GM19023 (cell line): ENCODE measurements at regions not wholly inside any gene's neighbourhood (a gene's known extent, or its start where the extent isn't known, plus 50 kb on each side); places are given as distances from the start of the nearest gene placed in this dataset.
"Not testable (repeated sequence)": the region's sequence is repeated elsewhere in the genome, so short reads cannot be mapped to it uniquely, and the experiment has no call there.

Source experiments
- ATAC-seq: cut with Tn5 transposase; IDR thresholded peaks from one replicate; pipeline ENCODE4 v1.9.1; 2021; ENCODE audit warnings: mild to moderate bottlenecking, moderate library complexity; ENCODE audit not compliant: unreplicated experiment

GRCh38 chr5:88092958-88093605, 175.6 kb downstream of the TMEM161B start:
- ATAC-seq: no peak

- no peak for ATAC-seq
Measured at GRCh38 chr5:88092358-88092757, 176.3 kb downstream of the TMEM161B start.

DNA sequence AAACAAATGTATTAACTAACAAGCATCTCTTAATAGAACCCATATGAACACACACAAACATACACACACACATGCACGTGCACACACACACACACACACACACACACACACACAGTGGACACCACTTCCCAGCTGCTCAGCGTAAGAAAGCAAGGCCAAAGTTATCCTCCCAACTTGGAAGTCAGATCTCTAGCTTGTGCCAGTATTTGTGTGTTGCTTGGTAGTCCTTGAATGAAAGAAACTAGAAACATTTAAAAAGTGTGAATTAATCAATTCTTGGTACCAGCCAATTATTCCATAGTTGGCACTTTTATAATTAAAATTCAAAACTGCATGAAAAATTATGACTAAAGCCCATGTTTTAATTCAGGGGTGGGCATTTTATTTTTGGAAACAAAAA, 178.1 kb downstream of the TMEM161B start:
- no peak for ATAC-seq

- ATAC-seq: no peak
Measured at GRCh38 chr5:88089719-88090390, 178.8 kb downstream of the TMEM161B start.

DNA sequence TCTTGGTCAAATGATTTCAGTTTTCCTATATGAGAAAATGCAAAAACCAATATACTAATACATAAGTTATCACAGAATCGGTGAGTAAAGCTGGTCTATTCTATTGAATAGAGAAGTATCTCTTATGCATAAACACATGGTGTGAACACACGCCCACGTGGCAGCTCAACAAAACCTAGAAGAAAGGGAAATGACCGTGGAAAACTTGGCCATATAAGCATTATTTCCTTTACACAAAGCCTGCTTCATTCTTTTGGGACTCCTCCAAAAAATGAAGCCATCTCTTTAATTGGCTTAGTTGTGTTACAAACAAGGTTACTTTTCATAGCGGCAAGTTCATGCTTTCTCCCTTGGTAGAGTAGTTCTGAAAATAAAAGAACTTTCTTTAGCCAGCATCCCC, 183.2 kb downstream of the TMEM161B start:
- ATAC-seq: no peak

- no peak for ATAC-seq
Measured at GRCh38 chr5:88081877-88082276, 186.8 kb downstream of the TMEM161B start.

DNA sequence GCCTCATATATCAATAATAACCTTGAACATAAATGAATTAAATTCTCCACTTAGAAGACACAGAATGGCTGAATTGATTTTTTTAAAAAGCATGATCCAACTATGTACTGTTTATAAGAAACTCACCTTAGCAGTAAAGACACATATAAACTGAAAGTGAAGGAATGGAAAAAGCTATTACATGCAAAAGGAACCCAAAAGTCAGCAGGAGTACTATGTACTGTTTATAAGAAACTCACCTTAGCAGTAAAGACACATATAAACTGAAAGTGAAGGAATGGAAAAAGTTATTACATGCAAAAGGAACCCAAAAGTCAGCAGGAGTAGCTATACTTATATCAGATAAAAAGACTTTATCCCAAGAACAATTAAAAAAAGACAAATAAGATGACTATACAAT, 204.8 kb downstream of the TMEM161B start:
- ATAC-seq: no peak

GRCh38 chr5:88060194-88060593, 208.5 kb downstream of the TMEM161B start:
- no peak for ATAC-seq

- no peak for ATAC-seq
Measured at GRCh38 chr5:88058625-88059024, 210.0 kb downstream of the TMEM161B start.

DNA sequence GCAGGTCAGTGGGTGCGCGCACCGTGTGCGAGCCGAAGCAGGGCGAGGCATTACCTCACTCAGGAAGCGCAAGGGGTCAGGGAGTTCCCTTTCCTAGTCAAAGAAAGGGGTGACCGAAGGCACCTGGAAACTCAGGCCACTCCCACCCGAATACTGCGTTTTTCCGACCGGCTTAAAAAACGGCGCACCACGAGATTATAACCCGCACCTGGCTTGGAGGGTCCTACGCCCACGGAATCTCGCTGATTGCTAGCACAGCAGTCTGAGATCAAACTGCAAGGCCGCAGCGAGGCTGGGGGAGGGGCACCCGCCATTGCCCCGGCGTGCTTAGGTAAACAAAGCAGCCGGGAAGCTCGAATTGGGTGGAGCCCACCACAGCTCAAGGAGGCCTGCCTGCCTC, 216.2 kb downstream of the TMEM161B start:
- ATAC-seq: not testable (repeated sequence)

- no peak for ATAC-seq
Measured at GRCh38 chr5:88051148-88051547, 217.5 kb downstream of the TMEM161B start.

DNA sequence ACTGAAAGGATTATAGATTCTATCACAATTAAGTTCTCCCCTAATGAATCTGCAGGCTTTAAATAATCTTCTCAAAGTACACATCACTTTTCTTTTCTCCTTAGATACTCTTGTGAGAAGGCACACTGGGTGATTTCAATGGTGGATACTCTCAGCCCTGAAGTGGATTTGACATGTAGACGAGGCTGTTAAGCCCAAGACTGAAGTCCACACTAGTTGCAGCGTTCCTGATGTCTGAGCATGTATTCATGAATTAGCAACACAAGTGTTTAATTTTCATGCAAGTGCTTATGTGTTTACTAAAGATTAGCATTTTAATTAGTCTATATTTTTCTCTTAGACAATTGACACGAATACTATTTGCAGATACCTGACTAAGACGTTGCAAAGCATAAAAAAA, 218.9 kb downstream of the TMEM161B start:
- no peak for ATAC-seq

- ATAC-seq: no peak
Measured at GRCh38 chr5:88049156-88049555, 219.5 kb downstream of the TMEM161B start.

DNA sequence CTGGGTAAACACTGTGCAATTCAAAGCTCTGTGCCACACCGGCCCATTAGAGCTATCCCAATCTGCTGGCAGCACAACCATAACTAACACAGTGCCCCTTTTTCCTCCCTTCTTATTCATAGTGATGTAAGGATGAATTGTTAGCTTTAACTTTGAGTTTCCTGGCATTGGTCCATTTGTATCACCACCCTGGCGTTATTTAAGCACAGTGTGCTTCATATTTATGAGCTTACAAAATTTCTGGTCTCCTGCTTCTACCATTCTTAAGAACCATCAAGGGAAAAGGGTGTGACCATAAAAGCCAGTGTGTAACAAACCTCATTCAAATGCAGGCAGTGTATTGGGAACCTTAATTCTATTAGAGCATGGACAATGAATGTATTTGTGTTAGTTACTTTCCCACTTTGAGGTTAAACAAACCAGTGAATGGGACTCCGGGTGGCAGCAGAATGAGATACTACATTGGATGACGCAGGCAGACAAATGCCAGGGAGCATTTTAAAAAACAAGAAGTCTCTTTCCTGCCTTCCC, 222.6 kb downstream of the TMEM161B start:
- no peak for ATAC-seq

DNA sequence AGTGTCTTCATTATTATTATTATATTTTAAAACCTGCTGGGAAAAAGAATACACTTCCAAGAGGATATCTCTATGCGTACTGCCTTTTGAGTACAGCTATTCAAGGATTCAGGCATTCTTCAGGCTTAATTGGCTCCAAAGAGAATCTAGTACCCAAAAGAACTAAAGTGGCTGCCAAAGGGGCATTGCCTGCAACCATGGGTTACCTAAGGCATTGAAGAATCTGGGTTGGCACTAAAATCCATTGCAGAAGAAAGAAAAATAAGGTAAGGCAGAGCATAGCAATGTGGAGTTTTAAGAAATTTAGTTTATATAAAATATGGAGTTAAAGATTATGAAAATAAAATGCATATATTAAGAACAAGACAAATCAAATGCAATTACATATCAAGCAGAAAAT, 223.5 kb downstream of the TMEM161B start:
- no peak for ATAC-seq

DNA sequence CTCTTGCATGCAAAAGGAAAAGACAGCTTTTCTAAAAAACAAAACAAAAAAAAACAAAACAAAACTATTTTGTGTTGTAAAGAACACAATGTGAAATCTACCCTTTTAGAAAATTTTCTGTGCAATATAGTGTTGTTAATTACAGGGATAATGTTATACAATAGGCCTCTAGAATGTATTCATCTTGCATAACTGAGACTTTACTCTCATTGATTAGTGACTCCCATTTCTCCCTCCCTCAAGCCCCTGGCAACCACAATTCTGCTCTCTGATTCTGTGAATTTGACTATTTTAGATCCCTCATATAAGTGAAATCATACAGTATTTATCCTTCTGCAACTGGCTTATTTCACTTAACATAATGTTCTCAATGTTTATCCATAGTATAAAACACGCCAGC, 234.1 kb downstream of the TMEM161B start:
- no peak for ATAC-seq

DNA sequence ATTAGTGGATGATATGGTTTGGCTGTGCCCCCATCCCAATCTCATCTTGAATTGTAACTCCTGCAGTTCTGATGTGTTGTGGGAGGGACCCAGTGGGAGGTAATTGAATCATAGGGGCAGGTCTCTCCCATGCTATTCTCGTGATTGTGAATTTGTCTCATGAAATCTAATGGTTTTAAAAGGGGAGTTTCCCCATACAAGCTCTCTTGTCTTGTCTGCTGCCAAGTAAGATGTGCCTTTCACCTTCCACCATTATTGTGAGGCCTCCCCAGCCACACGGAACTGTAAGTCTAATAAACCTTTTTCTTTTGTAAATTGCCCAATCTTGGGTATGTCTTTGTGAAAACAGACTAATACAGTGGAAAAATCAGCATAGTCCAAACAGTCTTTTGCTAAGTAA, 235.5 kb downstream of the TMEM161B start:
- ATAC-seq: no peak

DNA sequence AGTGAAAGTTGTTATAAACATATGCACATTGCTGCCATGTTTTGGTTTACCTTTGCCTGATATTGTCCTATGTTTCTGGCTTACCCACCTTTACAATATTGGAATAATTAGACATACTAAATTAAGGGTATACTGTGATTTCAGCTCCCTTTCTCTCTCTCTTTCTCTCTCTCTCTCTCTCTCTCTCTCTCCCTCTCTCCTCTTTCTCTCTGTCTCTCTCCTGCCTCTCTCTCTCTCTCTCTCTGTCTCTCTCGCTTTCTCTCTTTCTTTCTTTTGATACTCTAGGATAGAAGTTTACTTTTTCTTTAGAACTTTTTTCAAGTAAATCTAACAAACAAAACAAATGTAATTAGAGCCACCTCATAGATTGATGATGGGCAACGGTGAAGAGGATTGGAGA, 239.6 kb downstream of the TMEM161B start:
- ATAC-seq: no peak

GRCh38 chr5:88021141-88021540, 247.5 kb downstream of the TMEM161B start:
- ATAC-seq: no peak

GRCh38 chr5:88014984-88015383, 253.7 kb downstream of the TMEM161B start:
- ATAC-seq: not testable (repeated sequence)

DNA sequence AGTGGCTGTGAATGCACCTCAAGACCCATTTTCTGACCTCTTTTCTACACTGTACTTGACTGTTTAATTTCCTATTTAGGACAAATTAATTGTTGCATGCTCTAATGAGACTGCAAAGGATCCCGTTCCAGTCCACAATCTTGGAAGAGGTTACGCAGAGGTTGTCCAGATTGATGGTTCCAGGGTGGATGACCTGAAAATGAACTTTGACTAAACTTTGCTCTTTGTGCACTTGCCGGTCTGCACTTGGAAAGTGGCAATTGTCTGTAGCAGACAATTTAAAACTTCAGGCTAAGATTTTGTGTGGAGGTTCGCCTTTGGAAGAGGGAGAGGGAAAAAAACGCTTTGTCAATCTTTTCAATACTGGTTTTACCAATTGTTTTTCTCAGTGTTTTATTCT, 267.8 kb downstream of the TMEM161B start:
- ATAC-seq: no peak

DNA sequence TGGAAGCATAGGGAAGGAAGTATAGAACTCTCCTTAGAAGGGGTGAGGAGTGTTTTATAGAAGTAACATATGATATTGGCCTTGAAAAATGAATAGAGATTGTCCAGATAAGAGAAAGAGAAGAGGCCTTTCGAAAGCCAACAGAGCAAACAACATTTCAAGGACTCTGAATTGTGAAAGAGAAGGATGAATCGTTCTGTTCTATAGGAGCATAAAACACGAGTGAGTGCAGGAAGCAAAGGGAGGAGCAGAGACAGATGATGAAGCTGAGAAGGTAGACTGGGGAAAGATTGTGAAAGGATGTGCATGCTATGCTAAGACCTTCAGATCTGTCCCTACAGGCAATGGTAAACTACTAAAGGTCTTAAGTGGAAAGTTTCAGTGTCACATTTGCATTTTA, 271.0 kb downstream of the TMEM161B start:
- no peak for ATAC-seq

DNA sequence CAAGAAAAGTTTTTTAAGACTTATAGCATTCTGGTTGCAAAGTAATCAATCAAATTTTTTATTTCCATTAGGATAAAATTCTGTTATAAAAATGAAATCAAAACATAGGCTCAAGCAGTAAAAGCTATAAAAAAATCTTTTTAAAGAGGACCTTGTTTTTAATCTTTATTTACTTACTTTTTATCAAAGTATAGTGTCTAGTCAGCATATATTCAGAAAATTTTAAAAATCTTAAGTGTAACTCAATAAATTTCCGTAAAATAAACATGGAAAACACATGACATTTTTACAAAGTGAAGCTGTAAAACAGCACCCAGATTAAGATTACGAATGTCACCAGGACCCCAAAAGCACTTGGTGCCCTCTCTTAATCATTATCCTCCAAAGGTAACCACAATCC, 302.4 kb downstream of the TMEM161B start:
- ATAC-seq: no peak
